ENCODE measurements at regions not wholly inside any gene's neighbourhood (a gene's known extent, or its start where the extent isn't known, plus 50 kb on each side); places are given as distances from the start of the nearest gene placed in this dataset.
"Not testable (repeated sequence)": the region's sequence is repeated elsewhere in the genome, so short reads cannot be mapped to it uniquely, and the experiment has no call there.

DNA sequence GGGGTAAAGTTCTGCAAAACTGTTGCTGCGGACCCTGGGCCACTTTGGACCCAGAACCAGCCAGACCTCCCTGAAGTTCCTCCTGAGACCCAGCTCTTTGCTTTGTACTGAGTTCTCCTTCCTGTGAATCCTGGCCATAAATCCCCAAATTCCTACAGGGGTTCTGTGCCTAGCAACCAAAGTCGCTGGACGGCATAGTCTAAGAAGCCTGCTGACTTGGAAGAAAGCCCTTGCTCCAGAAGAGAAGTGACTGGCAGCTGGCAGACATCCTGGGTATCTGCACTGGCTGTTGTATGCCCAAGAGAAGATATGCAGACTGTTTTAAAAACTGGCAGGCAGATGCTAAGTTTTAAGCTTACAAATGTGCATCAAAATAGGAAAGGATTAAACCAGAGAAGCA, 99.9 kb upstream of the SLC24A4 start:
- ATAC-seq = peak; percentile 86
- no peak for DNase-seq
- intact Hi-C loops (cut with micrococcal nuclease) = no loop called here

DNA sequence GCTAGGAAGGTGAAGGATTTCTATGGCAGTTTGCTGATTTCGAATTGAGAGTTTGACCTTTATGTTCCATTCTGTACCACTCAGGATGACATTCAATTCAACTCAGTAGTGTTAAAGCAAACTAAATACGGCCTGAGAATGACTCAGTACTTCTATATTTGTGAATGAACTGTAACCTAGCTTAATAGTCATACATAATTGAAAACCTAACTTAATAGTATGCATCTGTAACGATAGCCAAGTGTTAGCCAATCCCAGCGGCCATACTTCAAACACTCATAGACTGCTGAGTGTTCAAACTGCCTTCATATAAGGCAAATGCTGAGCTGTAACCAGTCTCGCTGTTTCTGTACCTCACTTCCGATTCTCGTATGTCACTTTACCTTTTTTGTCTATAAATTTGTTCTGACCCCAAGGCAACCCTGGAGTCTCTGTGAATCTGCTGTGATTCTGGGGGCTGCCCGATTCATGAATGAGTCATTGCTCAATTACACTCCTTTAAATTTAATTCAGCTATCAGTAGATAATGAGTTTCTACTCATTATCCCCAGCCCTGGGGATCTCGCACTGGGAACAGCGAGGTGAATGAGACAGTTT, 98.5 kb upstream of the SLC24A4 start:
- ATAC-seq = peak; percentile 19
- DNase-seq = no peak
- intact Hi-C loops (cut with micrococcal nuclease) = no loop called here

GRCh38 chr14:92225731-92226130, 97.2 kb upstream of the SLC24A4 start:
- DNase-seq = no peak
- intact Hi-C loops (cut with micrococcal nuclease) = no loop called here
- no peak for ATAC-seq

DNA sequence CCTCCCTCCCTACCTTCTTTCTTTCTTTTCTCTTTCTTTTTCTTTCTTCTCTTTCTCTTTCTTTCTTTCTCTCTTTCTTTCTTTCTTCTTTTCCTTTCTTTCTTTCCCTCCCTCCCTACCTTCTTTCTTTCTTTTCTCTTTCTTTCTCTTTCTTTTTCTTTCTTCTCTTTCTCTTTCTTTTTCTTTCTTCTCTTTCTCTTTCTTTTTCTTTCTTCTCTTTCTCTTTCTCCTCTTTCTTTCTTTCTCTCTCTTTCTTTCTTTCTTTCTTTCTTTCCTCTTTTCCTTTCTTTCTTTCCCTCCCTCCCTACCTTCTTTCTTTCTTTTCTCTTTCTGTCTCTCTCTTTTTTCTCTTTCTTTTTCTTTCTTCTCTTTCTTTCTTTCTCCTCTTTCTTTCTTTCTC, 96.8 kb upstream of the SLC24A4 start:
- ATAC-seq; DNase-seq; intact Hi-C loops (cut with micrococcal nuclease): not testable (repeated sequence)

- intact Hi-C loops (cut with micrococcal nuclease) = no loop called here
- ATAC-seq (no peak), DNase-seq (no peak)
These were observed 86.6 kb upstream of the SLC24A4 start for GRCh38 chr14:92236243-92236900.

DNA sequence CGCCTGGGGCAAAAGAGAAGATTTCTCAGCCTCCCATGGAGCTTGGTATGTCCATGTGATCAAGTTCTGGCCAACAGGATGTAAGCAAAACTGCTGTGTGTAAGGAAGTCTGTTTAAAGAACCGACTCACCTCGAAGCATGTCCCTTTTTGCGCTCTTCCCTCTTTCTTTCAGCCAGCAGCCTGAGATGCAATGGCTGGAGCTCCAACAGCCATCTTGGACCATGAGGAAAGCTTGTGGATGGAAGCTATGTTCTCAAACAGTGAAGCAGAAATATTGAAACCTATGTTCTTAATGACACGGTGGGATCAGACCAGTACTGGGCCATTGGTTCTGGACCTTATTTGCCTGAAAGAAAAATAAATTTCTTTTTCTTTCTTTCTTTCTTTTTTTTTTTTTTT, 82.3 kb upstream of the SLC24A4 start:
- no peak for DNase-seq

DNA sequence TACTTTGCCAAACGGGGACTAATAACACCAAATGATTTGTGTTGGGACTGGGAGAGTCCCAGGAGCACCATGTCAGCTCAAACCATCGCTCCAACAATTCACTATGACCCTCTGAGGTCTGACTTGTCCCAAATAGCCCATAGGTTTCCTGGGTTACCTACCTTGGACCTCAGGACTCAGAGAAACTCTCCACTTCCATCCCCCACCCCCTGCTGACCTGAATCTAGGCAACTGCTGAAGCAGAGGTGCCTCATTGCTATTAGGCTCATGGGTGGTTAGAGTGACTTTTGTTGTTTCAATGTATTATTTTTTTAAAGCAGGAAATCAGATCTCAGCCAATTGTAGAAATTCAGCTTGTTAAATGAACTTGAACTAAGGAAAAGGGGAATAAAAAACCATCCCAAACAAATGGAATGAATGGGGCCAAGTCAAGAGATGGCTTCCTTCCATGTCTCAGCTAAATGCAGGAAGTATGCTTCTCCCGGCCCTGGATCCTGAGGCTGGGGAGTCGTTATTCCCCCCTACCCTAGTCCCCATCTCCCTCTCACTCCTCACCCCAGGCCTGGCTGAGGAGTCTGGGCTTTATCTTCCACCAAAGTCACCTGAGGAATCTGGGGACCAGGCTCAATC, 80.9 kb upstream of the SLC24A4 start:
- DNase-seq = no peak
- no peak for ATAC-seq
- intact Hi-C loops (cut with micrococcal nuclease) = no loop called here

More for the DNA sequence above, 82.3 kb upstream of the SLC24A4 start:
- ATAC-seq = no peak
- intact Hi-C loops (cut with micrococcal nuclease) = no loop called here

GRCh38 chr14:92244805-92245204, 78.2 kb upstream of the SLC24A4 start:
- intact Hi-C loops (cut with micrococcal nuclease) = no loop called here
- no peak for ATAC-seq
- no peak for DNase-seq

DNA sequence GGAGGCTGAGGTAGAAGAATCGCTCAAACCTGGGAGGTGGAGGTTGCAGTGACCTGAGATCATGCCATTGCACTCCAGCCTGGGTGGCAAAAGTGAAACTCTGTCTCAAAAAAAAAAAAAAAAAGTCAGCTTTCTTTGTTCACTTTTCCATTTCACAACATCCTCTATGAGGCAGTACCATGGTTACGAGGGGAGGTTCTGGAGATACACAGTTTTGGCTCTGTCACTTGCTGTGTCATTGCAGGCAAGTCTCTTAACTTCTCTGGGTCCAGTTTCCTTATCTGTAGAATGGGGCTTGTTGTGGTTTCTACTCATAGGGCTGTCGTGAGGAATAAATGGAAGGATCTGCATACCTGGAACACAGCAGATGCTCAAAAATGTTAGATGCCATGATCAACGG, 75.6 kb upstream of the SLC24A4 start:
- no peak for DNase-seq
- intact Hi-C loops (cut with micrococcal nuclease) = no loop called here
- ATAC-seq = peak; percentile 32

DNA sequence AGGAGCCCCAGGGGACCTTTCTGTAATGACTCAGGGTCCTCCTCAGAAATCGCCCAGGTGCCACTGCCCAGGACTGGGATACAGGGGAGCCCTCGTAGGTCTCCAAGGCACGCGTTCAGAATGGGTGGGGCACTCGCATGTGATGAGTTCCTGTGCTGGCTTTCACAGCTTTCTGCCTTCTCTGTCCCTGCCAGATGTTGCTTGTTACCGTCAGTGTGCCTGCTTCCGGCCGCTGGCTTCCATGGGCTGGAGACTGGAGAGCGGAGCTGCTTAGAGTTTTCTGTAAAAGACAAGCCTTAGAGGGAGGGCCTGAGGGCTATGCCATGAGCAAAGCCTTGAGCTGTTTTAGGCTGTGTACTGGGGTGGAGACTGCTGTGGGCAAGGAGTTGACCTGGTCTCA, 75.0 kb upstream of the SLC24A4 start:
- no peak for DNase-seq
- peak; percentile 19 for ATAC-seq
- intact Hi-C loops (cut with micrococcal nuclease) = no loop called here

DNA sequence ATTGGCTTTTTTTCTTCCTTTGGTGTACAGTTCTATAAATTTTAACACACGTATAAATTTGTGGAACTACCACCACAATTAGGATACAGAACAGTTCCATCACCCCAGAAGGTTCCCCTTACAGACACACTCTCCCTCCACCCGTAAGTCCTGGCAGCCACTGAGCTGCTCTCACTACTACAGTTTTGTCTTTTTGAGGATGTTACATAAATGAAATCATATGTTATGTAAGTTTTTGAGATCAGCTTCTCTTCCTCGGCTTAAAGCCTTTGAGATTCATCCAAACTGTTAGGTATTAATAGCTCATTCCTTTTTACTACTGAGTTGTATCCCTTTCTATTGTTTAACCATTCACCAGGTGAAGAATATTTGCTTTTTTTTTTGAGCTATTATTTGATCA, 74.3 kb upstream of the SLC24A4 start:
- ATAC-seq = no peak
- DNase-seq = no peak
- intact Hi-C loops (cut with micrococcal nuclease) = no loop called here

- intact Hi-C loops (cut with micrococcal nuclease); DNase-seq; ATAC-seq: not testable (repeated sequence)
These were observed 72.6 kb upstream of the SLC24A4 start for GRCh38 chr14:92250366-92250765.

GRCh38 chr14:92252323-92252722, 70.6 kb upstream of the SLC24A4 start:
- ATAC-seq (no peak), DNase-seq (no peak)
- intact Hi-C loops (cut with micrococcal nuclease) = no loop called here

DNA sequence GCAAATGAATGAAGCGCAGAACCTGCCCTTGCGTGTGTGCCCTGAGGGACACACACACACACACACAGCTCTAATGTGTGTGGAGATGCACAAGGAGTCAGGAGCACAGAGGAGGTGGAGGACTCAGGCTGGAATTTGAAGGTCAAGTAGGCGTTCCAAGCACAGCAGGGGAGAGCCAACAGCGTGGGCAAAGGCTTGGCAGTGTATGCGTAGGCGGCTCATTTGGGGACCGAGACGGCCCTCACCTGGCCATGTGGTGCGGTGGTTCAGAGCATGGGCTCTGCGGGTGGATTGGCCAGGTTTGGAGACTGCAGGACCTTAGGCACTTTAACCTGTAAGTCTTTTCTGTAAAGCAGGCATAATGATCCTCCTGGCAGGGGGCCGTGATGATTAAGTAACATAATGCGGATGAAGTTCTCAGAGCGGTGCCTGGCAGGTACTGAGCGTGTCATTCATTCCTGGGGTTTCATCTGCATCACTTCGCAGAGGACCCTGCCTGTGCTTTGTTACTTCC, 69.5 kb upstream of the SLC24A4 start:
- intact Hi-C loops (cut with micrococcal nuclease) = no loop called here

GRCh38 chr14:92254786-92255185, 68.2 kb upstream of the SLC24A4 start:
- DNase-seq (peak; percentile 82), ATAC-seq (peak; percentile 95)
- intact Hi-C loops (cut with micrococcal nuclease) = no loop called here

More for the DNA sequence above, 69.5 kb upstream of the SLC24A4 start:
- DNase-seq (no peak), ATAC-seq (peak; percentile 27)

GRCh38 chr14:92258934-92259333, 64.0 kb upstream of the SLC24A4 start:
- no peak for DNase-seq
- ATAC-seq = no peak
- intact Hi-C loops (cut with micrococcal nuclease) = no loop called here

DNA sequence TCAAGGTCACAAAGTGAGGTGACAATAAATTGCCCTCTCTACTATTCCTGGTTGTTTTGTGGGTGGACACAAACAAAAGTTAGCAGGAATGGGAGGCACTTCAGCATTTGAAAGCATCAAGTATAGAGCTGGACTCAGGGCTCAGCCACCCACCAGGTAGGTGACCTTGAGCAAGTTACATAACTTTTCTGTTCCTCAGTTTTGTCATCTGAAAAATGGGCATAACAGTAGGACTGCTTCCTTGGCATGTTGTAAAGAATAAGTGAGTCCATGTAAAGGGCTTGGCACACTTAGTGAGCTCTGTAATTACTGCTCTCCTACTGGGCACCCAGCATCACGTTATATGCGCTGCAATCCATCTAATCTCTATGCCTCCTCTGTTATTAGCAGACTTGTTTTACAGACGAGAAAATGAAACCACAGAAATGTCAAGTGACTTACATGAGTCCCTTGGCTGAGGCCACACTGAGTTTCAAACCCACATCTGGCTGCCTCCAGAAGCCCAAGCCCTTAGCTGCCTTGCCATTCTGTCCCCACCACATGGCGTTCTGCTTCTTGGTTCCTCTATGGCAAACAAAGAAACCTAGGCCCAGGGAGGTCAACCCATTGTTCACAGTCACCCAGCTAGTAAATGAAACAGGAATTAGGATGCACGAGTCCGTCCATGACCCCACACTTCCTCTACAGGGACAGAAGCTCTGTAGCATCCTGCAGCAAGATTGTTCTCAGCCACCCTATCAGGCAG, 63.2 kb upstream of the SLC24A4 start:
- DNase-seq (no peak), ATAC-seq (no peak)
- intact Hi-C loops (cut with micrococcal nuclease) = no loop called here

DNA sequence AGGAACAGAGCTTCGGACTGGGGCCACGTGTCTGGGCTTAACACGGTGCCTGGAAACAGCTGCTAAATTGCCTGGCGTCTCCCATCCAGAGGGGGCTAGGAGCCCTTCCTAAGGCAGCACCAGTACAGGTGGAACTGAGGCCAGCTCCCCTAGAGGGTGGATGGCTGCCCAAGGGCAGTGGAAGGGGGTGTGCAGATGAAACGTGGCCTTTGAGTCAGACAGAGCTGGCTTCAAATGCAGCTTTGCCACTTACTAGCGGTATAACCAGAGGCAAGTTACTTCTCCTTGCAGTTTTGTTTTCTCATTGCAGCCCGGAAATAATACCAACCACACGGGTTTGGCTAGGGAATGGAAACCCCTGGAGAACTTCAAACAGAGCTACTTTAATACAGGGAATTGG, 59.3 kb upstream of the SLC24A4 start:
- no peak for ATAC-seq
- no peak for DNase-seq
- intact Hi-C loops (cut with micrococcal nuclease) = no loop called here

DNA sequence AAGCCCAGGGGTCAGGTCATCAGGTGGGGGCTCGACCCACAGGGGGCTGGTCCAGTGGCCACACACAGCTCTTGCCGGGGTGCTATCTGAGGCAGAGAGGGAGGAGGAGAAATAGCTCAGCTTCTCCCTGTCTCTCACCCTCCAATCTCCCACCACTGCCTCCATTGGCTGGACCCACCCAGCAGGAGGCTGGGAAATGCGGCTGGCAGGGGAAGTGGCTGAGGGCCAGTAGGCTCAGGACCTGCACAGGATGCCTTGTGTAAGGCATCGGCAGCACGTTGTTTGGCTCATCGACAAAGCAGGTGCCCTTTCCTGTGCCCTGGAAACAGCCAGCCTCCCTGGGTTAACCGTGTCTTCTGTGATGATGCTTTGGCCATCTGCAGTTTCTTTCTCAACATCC, 58.8 kb upstream of the SLC24A4 start:
- intact Hi-C loops (cut with micrococcal nuclease) = no loop called here
- DNase-seq = no peak
- no peak for ATAC-seq

GRCh38 chr14:92266216-92266615, 56.7 kb upstream of the SLC24A4 start:
- ATAC-seq (no peak), DNase-seq (no peak)
- intact Hi-C loops (cut with micrococcal nuclease) = no loop called here
